Lower leg skin (tissue), 4 donors: ENCODE measurements at regions not wholly inside any gene's neighbourhood (a gene's known extent, or its start where the extent isn't known, plus 50 kb on each side); places are given as distances from the start of the nearest gene placed in this dataset.

Source experiments
- DNase-seq, 2 donors: peaks; one replicate each; pipeline ENCODE4 v3.0.0-alpha.2; 2019; ENCODE audit warnings: low spot score in 2 of 2
- H3K4me3 ChIP-seq: fragments of 200-600 bp; sonication (generic); 2 replicates; pipeline ENCODE4 v1.5.1; 2017; ENCODE audit warnings: mild to moderate bottlenecking, low read depth; ENCODE audit not compliant: poor library complexity, severe bottlenecking
- POLR2A ChIP-seq, 2 donors: fragments of 450-650 bp; IDR thresholded peaks; one replicate each; pipeline ENCODE4 v1.6.1; 2016 to 2017; ENCODE audit warnings: antibody characterized with exemption in 2 of 2, mild to moderate bottlenecking in 1 of 2, moderate library complexity in 1 of 2
- WGBS, 2 donors: methylation state at CpG; one replicate each; pipeline ENCODE4 v1.1.5; 2018; 5-methylcytosine and 5-hydroxymethylcytosine counted together
- intact Hi-C: fragments of 100-400 bp; cut with DNase I; formaldehyde crosslinking; loops from one replicate; pipeline ENCODE4 v1.15.0; 2023; ENCODE audit warnings: low total_unique reads
- TF ChIP-seq, protein P1 (sequence below), 3 donors: fragments of 450-650 bp; IDR thresholded peaks; one replicate each; pipeline ENCODE4 v1.5.1; 2016; ENCODE audit warnings: antibody characterized with exemption in 3 of 3, mild to moderate bottlenecking in 3 of 3, moderate library complexity in 2 of 3

DNA sequence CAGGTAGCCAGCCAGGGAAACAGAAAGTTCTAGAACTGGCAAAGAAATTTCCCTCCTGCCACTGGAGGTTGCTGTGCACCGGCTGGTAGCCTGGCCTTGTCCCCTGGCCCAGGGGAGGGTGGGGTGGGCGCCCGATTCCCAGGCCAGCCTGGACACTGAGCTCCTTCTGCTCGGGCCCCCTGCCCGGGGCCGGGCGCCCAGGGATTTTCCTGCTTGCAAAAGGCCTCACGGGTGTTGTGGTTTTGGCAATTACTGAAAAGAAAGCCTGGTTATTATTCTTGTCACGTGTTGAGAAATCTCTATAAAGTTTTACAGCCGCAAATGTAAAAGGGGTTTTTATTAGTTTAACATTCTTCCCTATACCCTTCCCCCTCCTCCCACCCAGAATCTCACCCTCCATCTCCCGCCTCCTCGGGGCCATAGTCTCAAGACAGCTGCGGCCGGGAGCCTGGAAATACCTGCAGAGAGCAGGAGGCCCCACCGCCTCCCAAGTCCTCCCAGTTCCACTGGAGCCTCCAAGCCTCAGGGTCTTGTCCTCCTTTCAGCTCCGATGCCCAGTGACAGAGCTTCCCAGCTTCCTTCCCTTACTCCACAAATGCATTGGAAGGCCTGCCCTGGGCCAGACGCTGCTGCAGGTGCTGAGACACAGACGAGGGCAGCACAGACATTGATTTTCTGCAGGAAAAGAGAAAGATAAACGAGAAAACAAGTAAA, 1515.6 kb downstream of the TBC1D22A start:
- WGBS, 2 donors: 35 to 40% methylated on average over 17 to 19 of the region's 19 CpGs
- intact Hi-C loops: no loop called here
- DNase-seq: peak in 1 of 2 donors; percentile 81
- TF ChIP-seq, protein P1, sequence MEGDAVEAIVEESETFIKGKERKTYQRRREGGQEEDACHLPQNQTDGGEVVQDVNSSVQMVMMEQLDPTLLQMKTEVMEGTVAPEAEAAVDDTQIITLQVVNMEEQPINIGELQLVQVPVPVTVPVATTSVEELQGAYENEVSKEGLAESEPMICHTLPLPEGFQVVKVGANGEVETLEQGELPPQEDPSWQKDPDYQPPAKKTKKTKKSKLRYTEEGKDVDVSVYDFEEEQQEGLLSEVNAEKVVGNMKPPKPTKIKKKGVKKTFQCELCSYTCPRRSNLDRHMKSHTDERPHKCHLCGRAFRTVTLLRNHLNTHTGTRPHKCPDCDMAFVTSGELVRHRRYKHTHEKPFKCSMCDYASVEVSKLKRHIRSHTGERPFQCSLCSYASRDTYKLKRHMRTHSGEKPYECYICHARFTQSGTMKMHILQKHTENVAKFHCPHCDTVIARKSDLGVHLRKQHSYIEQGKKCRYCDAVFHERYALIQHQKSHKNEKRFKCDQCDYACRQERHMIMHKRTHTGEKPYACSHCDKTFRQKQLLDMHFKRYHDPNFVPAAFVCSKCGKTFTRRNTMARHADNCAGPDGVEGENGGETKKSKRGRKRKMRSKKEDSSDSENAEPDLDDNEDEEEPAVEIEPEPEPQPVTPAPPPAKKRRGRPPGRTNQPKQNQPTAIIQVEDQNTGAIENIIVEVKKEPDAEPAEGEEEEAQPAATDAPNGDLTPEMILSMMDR (IDR thresholded peaks at IDR 0.05): no peak
- TF ChIP-seq POLR2A (IDR thresholded peaks at IDR 0.05): no peak
- H3K4me3 ChIP-seq: no peak overlapping the region

DNA sequence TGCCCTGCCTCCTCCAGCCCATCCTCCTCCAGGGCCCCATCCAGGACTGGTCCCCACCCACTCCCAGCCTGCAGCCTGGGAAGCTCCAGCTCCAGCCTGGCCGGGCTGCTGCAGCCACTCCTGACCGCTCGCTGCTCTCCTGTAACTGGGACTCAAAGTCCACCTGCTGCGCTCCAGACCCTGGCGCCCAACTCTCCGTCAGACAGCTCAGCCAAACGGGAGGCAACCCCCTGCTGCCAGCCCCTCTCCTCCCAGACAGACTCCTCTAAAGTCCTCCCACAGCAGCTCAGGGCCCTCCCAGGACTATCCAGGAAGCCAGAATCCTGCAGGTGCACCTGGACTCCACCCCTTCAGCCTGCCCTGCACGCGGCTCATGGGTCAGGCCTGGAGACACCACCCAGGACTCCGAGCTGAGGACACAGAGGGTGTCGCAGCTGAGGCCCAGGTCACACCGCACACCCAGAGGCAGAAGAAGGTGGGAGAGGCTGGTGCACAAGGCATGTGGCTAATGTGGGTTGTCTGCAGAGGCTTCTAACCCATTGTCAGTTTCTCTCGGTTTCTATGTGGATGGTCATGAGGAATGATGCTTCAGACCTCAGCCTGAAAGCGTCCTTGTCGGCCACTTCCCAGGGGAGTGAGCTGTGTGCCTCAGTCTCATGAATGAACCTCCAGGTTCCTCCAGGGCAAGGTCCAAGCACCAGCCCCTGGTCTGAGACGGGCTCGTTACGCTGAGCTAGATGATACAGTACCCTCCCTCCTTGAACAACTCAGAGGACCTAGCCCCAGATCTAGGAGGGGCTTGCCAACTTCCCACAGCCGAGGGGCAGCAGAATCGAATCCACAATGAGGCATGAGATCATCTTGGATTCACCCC, 1514.8 kb downstream of the TBC1D22A start:
- no peak overlapping the region for H3K4me3 ChIP-seq
- 60 to 63% methylated on average over 19 to 20 of the region's 20 CpGs for WGBS, 2 donors
- peak in 1 of 2 donors; percentile 68 for DNase-seq
- TF ChIP-seq, protein P1 (IDR thresholded peaks at IDR 0.05): no peak
- TF ChIP-seq POLR2A (IDR thresholded peaks at IDR 0.05): no peak
- intact Hi-C loops: no loop called here

DNA sequence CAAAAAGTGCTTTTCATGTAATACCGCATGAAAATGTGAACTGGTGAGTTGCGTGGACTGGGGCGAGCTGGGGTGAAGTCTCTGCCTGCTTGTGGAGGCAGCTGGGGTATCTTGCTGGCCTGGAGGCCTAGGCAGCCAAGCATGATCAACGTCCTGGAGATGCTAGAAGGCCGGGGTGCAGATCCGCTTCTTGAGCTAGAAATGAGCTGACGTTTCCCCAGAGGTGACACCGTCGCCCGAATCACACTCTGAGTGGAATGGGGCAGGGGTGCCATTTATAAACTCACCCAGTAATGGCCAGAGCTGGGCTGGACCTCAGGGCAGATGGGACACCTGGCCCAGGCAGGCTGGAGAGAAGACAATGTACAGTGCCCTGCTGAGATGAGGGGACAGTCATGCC, 1513.0 kb downstream of the TBC1D22A start:
- TF ChIP-seq, protein P1 (IDR thresholded peaks at IDR 0.05): no peak
- TF ChIP-seq POLR2A (IDR thresholded peaks at IDR 0.05): no peak
- DNase-seq: no peak
- WGBS, 2 donors: 93% methylated on average over 10 of the region's 10 CpGs
- intact Hi-C loops: no loop called here
- no peak overlapping the region for H3K4me3 ChIP-seq

DNA sequence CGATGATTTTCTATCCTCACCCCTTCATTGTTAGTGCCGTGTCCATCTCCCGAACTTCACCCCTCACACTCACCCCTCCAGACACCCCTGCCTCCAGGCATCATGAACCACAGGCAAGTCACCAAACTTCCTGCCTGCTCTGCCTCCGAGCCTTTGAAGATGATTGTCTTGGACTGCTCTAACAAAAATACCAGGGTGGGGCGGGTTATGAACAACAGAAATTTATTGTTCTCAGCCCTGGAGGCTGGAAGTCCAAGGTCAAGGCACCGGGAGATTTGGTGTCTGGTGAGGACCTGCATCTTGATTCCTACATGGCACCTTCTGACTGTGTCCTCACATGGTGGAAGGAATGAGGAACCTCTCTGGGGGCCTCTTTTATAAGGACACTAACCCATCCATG, 1508.3 kb downstream of the TBC1D22A start:
- 66 to 72% methylated on average over 6 of the region's 6 CpGs for WGBS, 2 donors
- TF ChIP-seq, protein P1 (IDR thresholded peaks at IDR 0.05): no peak
- no peak for TF ChIP-seq POLR2A (IDR thresholded peaks at IDR 0.05)
- no peak overlapping the region for H3K4me3 ChIP-seq
- intact Hi-C loops: no loop called here
- no peak for DNase-seq

DNA sequence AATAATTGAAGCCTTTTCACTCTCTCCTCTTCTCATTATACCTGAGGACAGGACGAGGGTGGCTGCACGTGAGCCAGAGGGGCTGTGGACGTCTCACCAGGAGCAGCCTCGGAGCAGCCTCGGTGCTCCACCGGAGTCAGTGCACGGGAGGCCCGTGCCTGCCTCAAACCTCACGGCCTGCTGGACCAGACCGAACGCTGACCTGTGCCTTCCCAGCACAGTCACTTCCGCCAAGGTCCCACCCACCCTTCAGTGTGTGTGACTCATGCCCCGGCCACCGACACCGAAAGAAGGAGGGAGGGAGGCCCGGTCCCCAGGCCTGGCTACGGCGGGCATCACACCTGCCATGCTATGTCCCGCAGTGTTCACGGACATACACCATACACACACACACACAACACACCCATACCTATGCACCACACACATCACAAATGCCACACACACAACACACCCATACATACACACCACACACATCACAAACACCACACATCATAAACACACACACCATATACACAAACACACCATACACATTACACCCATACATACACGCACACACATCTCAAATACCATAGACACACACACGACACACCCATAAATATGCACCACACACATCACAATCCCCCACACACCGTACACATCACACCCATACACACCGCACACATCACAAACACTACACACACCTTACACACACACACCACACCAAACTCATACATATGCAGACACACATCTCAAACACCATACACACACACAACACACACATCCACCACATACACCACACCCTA, 1506.5 kb downstream of the TBC1D22A start:
- no peak for TF ChIP-seq POLR2A (IDR thresholded peaks at IDR 0.05)
- TF ChIP-seq, protein P1 (IDR thresholded peaks at IDR 0.05): no peak
- WGBS, 2 donors: 68 to 71% methylated on average over 21 to 24 of the region's 24 CpGs
- intact Hi-C loops: no loop called here
- H3K4me3 ChIP-seq: no peak overlapping the region
- DNase-seq: no peak
